GM12878 (cell line): ENCODE measurements at regions not wholly inside any gene's neighbourhood (a gene's known extent, or its start where the extent isn't known, plus 50 kb on each side); places are given as distances from the start of the nearest gene placed in this dataset.
"Not testable (repeated sequence)": the region's sequence is repeated elsewhere in the genome, so short reads cannot be mapped to it uniquely, and the experiment has no call there.

ENCODE experiments used
- ATAC-seq: fragments of 200-7000 bp; cut with Tn5 transposase; 3 replicates; pipeline ENCODE4 v1.9.1; 2020; ENCODE audit warnings: mild to moderate bottlenecking, moderate library complexity
- BruUV-seq: library from RNA; stranded (reverse); fragments of 400-500 nt; replicated peaks from 2 replicates; lab custom pipeline; 2021; lab: Mats Ljungman, UMichigan
- CTCF ChIA-PET: fragments of 300-600 bp; sonication (Branson Sonifier 250); formaldehyde crosslinking; extraction: SDS; loops from one replicate; lab custom pipeline; 2021; ENCODE audit warnings: inconsistent platforms; lab: Yijun Ruan, JAX
- POLR2A ChIA-PET: fragments of 350-600 bp; formaldehyde crosslinking; extraction: SDS; loops from one replicate; lab custom pipeline; 2021; ENCODE audit warnings: inconsistent platforms; lab: Charles Lee
- RAD21 ChIA-PET: fragments of 300-600 bp; sonication (Branson Sonifier 250); formaldehyde crosslinking; loops from one replicate; lab custom pipeline; 2023; ENCODE audit warnings: antibody characterized with exemption; ENCODE audit not compliant: unreplicated experiment; lab: Charles Lee
- SMC1A ChIA-PET: fragments of 300-600 bp; sonication (Branson Sonifier 250); formaldehyde crosslinking; loops from one replicate; lab custom pipeline; 2023; ENCODE audit not compliant: unreplicated experiment, uncharacterized antibody; lab: Charles Lee
- DNase-seq: peaks from one replicate; pipeline ENCODE4 v3.0.0-alpha.2; 2011; ENCODE audit warnings: low read depth, low spot score
- FAIRE-seq: peaks from 3 replicates; lab custom pipeline; 2011; peaks lifted over from hg19 to GRCh38; lab: Jason Lieb, UNC
- H2AFZ ChIP-seq: 2 replicates; pipeline ENCODE4 v1.6.0; 2011; ENCODE audit warnings: low read depth, low read length, control low read depth; ENCODE audit not compliant: control insufficient read depth
- H3K27ac ChIP-seq: 2 replicates; pipeline ENCODE4 v1.5.1; 2011; ENCODE audit warnings: control low read depth; ENCODE audit not compliant: control insufficient read depth, insufficient read depth
- H3K27me3 ChIP-seq, 2 experiments: replicated peaks in 1 of 2; 2 replicates each; pipeline versions ENCODE4 v1.6.0 to v1.6.1; 2011; ENCODE audit warnings: low read length in 1 of 2; ENCODE audit not compliant: control insufficient read depth in 2 of 2, insufficient read depth in 2 of 2
- H3K36me3 ChIP-seq, 2 experiments: 2 replicates each; pipeline ENCODE4 v1.5.1; 2011; ENCODE audit warnings: low read length in 1 of 2; ENCODE audit not compliant: control insufficient read depth in 2 of 2, insufficient read depth in 2 of 2
- H3K4me1 ChIP-seq: 2 replicates; pipeline ENCODE4 v1.6.1; 2011; ENCODE audit warnings: mild to moderate bottlenecking, low read length, moderate library complexity, mixed read lengths; ENCODE audit not compliant: control insufficient read depth, insufficient read depth
- H3K4me2 ChIP-seq: 2 replicates; pipeline ENCODE4 v1.6.0; 2011; ENCODE audit warnings: control low read depth; ENCODE audit not compliant: control insufficient read depth, insufficient read depth
- H3K4me3 ChIP-seq: fragments of 200-600 bp; sonication (generic); 2 replicates; pipeline ENCODE4 v1.5.1; 2016
- H3K79me2 ChIP-seq: 2 replicates; pipeline ENCODE4 v1.6.0; 2011; ENCODE audit warnings: low read length; ENCODE audit not compliant: control insufficient read depth, insufficient read depth
- H3K9ac ChIP-seq: 2 replicates; pipeline ENCODE4 v1.8.0; 2011; ENCODE audit warnings: low read length, control low read depth, mixed read lengths; ENCODE audit not compliant: control insufficient read depth, insufficient read depth
- H3K9me3 ChIP-seq: replicated peaks from 3 replicates; pipeline ENCODE4 v1.5.1; 2011; ENCODE audit warnings: mild to moderate bottlenecking, low read length; ENCODE audit not compliant: control insufficient read depth, insufficient read depth
- H4K20me1 ChIP-seq: 2 replicates; pipeline ENCODE4 v1.6.0; 2011; ENCODE audit not compliant: control insufficient read depth, insufficient read depth
- BMI1 ChIP-seq: fragments of 450-650 bp; IDR thresholded peaks from 2 replicates; pipeline ENCODE4 v1.6.1; 2016; ENCODE audit warnings: mild to moderate bottlenecking, moderate library complexity, borderline replicate concordance
- CREB1 ChIP-seq: IDR thresholded peaks from 2 replicates; pipeline ENCODE4 v1.6.1; 2012; ENCODE audit warnings: low read depth, mild to moderate bottlenecking, inconsistent platforms
- IRF4 ChIP-seq: IDR thresholded peaks from 2 replicates; pipeline ENCODE4 v1.6.1; 2011; ENCODE audit warnings: low read depth, low read length
- MTA3 ChIP-seq: IDR thresholded peaks from 2 replicates; pipeline ENCODE4 v1.6.1; 2012; ENCODE audit warnings: low read length, inconsistent platforms, borderline replicate concordance
- NBN ChIP-seq: fragments of 450-650 bp; IDR thresholded peaks from 2 replicates; pipeline ENCODE4 v1.6.1; 2016
- PAX8 ChIP-seq: fragments of 450-650 bp; IDR thresholded peaks from 2 replicates; pipeline ENCODE4 v1.6.1; 2017; ENCODE audit warnings: mild to moderate bottlenecking, moderate library complexity
- SPI1 ChIP-seq: IDR thresholded peaks from 2 replicates; pipeline ENCODE4 v1.6.1; 2011; ENCODE audit warnings: low read depth, mild to moderate bottlenecking, low read length, moderate library complexity, borderline replicate concordance; ENCODE audit not compliant: insufficient read depth
- WGBS: methylation state at CpG from one replicate; pipeline ENCODE4 v1.1.6; 2016; ENCODE audit warnings: low lambda C conversion rate; ENCODE audit not compliant: insufficient replicate concordance, insufficient coverage; ENCODE audit errors: missing lambda C conversion rate; 5-methylcytosine and 5-hydroxymethylcytosine counted together
- in situ Hi-C: fragments of 300-500 bp; cut with MboI; formaldehyde crosslinking; loops from 9 replicates; pipeline ENCODE4 v1.14.3; 2018; ENCODE audit warnings: mixed read lengths
- intact Hi-C: fragments of 100-400 bp; cut with micrococcal nuclease; formaldehyde crosslinking; loops from one replicate; pipeline ENCODE4 v1.14.2; 2022; ENCODE audit not compliant: unreplicated experiment
- TF ChIP-seq, protein P1 (sequence below): fragments of 450-650 bp; IDR thresholded peaks from 2 replicates; pipeline ENCODE4 v1.6.1; 2016; ENCODE audit warnings: mild to moderate bottlenecking

DNA sequence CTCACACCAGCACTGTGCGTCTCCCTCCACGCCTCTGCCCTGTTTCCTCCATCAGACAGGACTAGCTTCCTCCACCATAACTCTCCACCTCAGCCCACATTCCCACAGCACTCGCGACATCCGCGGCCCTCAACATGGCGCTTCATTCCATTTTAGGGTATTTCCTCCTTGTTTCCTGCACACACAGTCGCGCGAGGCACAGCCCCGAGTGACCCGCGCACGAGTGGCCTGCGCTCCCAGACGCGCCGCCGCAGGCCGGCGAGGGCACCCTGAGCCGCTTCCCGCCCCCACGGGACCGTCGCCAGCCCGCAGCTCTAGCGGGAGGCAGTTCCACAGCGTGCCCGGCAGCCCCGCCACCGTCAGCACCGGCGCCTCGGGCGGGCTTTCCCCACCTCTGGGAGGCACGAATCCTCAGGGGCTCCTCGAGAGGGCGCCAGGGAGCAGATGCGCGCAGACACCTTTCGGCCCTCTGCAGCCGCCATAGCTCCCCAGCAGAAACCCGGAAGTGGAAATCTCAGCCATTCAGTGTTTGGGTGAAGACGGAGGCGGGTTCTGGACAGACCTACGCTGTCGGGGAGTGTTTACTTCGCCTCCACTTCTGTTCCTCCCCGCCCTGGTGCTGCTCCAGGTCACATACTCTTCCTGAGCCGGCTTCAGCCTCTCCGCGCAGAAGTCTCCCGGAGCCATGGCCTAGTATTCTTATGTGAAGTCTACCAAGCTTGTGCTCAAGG lies 136.6 kb downstream of the FOXD4L6 start (continued):
- TF ChIP-seq SPI1 (peak; percentile 65; the same call in 1 of the 2 replicates), CREB1 (peak; percentile 76)

DNA sequence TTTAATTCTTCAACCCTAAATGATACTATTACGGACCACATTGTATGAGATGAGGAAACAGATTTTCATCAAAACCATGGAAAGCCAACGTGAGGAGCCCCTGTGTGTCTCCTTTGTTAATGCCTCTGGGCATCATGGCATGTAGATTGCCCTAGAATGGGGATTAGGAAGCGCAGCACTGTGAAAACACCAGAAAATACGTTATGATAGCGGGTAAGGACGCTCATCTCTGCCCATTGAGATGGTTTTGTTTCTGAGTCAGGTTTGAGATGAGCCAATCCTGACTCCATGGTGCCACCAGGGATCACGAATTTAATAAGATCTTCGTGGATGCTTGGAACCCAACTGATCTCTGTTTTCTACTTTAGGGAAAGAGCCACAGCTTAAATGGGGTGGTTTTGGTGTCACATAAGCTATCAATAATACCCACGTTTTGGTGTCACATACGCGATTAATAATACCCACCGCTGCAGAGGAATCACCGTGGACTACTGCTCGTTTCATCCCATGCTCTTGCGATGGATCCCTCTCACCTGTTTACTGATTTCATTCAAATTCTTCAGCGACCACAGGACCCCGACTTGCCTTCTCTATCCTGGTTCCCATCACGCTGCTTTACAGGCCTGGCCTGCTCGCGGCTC lies 137.3 kb downstream of the FOXD4L6 start:
- POLR2A ChIA-PET, FAIRE-seq, H3K27me3 ChIP-seq, H3K4me1 ChIP-seq, ATAC-seq, H3K9me3 ChIP-seq, H3K36me3 ChIP-seq, BruUV-seq, H4K20me1 ChIP-seq, in situ Hi-C loops: not testable (repeated sequence)
- Histone ChIP-seq H3K4me3 (peak overlapping the region; percentile 86), H3K27ac (peak overlapping the region; percentile 99), H3K4me2 (peak overlapping the region; percentile 90), H2AFZ (peak overlapping the region; percentile 98), H3K79me2 (peaks cover 35% of the 10 kb centered on the region), H3K9ac (peak overlapping the region; percentile 98)
- ChIA-PET CTCF (interaction anchor here (0.5 to 1.2 kb wide), 4 partner anchors 11 to 97 kb away, joined by 3 to 4 read pairs (median 3); no protein-coding TSS in a partner anchor), SMC1A (interaction anchor here (1.0 kb wide), 1 partner anchor 74 kb away, joined by 5 read pairs; no protein-coding TSS in a partner anchor), RAD21 (interaction anchor here (0.9 kb wide), 1 partner anchor 73 kb away, joined by 3 read pairs; no protein-coding TSS in a partner anchor)
- 6% methylated on average over 20 of the region's 20 CpGs for WGBS
- DNase-seq, result peak; percentile 19
- intact Hi-C loops, result loop anchor here (10.0 kb wide), 1 partner anchor 74 kb away; no protein-coding TSS in a partner anchor
- 0 out of 2 replicates have a peak, but pooled peaks have one; percentile 14 for TF ChIP-seq IRF4
- TF ChIP-seq, protein P1, sequence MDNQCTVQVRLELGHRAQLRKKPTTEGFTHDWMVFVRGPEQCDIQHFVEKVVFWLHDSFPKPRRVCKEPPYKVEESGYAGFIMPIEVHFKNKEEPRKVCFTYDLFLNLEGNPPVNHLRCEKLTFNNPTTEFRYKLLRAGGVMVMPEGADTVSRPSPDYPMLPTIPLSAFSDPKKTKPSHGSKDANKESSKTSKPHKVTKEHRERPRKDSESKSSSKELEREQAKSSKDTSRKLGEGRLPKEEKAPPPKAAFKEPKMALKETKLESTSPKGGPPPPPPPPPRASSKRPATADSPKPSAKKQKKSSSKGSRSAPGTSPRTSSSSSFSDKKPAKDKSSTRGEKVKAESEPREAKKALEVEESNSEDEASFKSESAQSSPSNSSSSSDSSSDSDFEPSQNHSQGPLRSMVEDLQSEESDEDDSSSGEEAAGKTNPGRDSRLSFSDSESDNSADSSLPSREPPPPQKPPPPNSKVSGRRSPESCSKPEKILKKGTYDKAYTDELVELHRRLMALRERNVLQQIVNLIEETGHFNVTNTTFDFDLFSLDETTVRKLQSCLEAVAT, result peak; percentile 76; the same call in 1 of the 2 replicates
- 0 out of 2 replicates have a peak, but pooled peaks have one; percentile 27 for TF ChIP-seq BMI1
- TF ChIP-seq NBN, result peak; percentile 92; the same call in 1 of the 2 replicates
- TF ChIP-seq MTA3, result 0 out of 2 replicates have a peak, but pooled peaks have one; percentile 17
- TF ChIP-seq PAX8, result peak; percentile 82; the same call in 1 of the 2 replicates
